Ovary (tissue), 3 donors: ENCODE measurements at regions not wholly inside any gene's neighbourhood (a gene's known extent, or its start where the extent isn't known, plus 50 kb on each side); places are given as distances from the start of the nearest gene placed in this dataset.

Experiments
- EP300 ChIP-seq: sonication (generic); formaldehyde crosslinking; IDR thresholded peaks from one replicate; pipeline ENCODE4 v1.6.1; 2017; ENCODE audit warnings: antibody characterized with exemption
- POLR2A ChIP-seq: fragments of 450-650 bp; IDR thresholded peaks from one replicate; pipeline ENCODE4 v1.6.1; 2017; ENCODE audit warnings: antibody characterized with exemption, mild to moderate bottlenecking, moderate library complexity
- TF ChIP-seq, protein P1 (sequence below), 3 donors: fragments of 450-650 bp in 2 of 3; fragments of 200-600 bp in 1 of 3; IDR thresholded peaks; one replicate each; pipeline versions ENCODE4 v1.5.1 to v1.8.0; 2016 to 2022; ENCODE audit warnings: antibody characterized with exemption in 3 of 3, mild to moderate bottlenecking in 1 of 3
- donor health status: DM: no; HTN: no; CAD: no.

DNA sequence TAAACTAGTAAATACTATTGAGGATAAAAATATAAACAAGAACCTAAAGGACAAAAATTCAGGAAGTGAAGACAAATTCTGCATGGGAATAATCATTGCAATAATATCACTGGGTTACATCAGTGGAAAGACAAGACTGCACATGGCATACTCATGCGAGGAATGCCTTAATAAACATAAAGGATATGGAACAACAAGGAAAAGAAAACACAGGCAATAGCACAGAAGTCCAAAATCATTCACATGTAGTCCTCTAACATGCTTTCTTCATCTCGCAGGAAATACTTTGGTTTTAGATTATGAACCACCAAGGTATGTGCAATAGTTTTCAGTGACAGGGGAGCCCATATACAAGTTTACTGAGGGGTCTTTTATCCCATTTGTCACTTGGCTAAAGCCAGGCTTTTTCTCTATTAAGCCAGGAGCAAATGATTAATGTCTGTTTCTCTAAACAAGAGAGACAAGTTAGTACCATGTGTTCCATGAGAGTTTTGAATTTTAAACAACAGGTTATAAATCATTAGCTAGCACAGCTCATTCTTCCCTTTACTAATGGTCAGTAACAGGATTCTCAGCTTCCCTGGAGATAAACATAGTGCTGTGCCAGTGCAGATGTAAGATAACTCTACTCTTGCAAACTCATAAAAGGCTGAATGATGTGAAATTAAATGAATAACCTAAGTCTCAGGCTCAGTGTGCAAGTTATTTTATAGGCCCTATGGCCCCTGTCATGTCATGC is 353.6 kb upstream of the FSIP2 start:
- TF ChIP-seq, protein P1, sequence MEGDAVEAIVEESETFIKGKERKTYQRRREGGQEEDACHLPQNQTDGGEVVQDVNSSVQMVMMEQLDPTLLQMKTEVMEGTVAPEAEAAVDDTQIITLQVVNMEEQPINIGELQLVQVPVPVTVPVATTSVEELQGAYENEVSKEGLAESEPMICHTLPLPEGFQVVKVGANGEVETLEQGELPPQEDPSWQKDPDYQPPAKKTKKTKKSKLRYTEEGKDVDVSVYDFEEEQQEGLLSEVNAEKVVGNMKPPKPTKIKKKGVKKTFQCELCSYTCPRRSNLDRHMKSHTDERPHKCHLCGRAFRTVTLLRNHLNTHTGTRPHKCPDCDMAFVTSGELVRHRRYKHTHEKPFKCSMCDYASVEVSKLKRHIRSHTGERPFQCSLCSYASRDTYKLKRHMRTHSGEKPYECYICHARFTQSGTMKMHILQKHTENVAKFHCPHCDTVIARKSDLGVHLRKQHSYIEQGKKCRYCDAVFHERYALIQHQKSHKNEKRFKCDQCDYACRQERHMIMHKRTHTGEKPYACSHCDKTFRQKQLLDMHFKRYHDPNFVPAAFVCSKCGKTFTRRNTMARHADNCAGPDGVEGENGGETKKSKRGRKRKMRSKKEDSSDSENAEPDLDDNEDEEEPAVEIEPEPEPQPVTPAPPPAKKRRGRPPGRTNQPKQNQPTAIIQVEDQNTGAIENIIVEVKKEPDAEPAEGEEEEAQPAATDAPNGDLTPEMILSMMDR (IDR thresholded peaks at IDR 0.05): no peak
- no peak for TF ChIP-seq POLR2A
- TF ChIP-seq EP300: no peak
